Omental fat pad (tissue), 3 donors: ENCODE measurements at regions not wholly inside any gene's neighbourhood (a gene's known extent, or its start where the extent isn't known, plus 50 kb on each side); places are given as distances from the start of the nearest gene placed in this dataset.
"Not testable (repeated sequence)": the region's sequence is repeated elsewhere in the genome, so short reads cannot be mapped to it uniquely, and the experiment has no call there.

Experiments used
- ATAC-seq: fragments of 150-250 bp; one replicate; pipeline ENCODE4 v1.9.1; 2016; ENCODE audit warnings: mild to moderate bottlenecking, moderate library complexity; ENCODE audit not compliant: low FRiP score
- DNase-seq: peaks from one replicate; pipeline ENCODE4 v3.0.0-alpha.2; 2019; ENCODE audit warnings: low spot score
- TF ChIP-seq, protein P1 (sequence below), 3 donors: fragments of 450-650 bp; IDR thresholded peaks; one replicate each; pipeline ENCODE4 v1.5.1; 2016 to 2017; ENCODE audit warnings: antibody characterized with exemption in 3 of 3, mild to moderate bottlenecking in 3 of 3, moderate library complexity in 2 of 3

DNA sequence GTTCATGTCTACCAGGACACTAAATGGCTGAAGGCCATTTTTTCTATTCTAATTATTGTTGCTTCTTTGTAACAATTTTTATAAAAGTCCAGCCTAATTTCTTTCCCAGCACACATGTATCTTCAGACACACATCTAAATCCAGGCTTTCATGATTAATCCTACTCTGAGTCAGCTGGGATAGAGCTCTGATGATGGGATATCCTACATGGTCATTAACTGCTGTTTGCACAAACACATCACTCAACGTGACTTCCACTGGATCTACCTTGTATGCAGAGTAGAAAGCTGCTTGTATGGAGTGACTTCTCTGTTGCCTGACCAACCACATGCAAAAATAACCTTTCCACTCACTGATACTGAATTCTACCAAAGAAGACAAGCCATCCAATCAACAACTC is 260.9 kb downstream of the AHR start:
- no peak for ATAC-seq
- TF ChIP-seq, protein P1, sequence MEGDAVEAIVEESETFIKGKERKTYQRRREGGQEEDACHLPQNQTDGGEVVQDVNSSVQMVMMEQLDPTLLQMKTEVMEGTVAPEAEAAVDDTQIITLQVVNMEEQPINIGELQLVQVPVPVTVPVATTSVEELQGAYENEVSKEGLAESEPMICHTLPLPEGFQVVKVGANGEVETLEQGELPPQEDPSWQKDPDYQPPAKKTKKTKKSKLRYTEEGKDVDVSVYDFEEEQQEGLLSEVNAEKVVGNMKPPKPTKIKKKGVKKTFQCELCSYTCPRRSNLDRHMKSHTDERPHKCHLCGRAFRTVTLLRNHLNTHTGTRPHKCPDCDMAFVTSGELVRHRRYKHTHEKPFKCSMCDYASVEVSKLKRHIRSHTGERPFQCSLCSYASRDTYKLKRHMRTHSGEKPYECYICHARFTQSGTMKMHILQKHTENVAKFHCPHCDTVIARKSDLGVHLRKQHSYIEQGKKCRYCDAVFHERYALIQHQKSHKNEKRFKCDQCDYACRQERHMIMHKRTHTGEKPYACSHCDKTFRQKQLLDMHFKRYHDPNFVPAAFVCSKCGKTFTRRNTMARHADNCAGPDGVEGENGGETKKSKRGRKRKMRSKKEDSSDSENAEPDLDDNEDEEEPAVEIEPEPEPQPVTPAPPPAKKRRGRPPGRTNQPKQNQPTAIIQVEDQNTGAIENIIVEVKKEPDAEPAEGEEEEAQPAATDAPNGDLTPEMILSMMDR (IDR thresholded peaks at IDR 0.05): no peak
- no peak for DNase-seq

DNA sequence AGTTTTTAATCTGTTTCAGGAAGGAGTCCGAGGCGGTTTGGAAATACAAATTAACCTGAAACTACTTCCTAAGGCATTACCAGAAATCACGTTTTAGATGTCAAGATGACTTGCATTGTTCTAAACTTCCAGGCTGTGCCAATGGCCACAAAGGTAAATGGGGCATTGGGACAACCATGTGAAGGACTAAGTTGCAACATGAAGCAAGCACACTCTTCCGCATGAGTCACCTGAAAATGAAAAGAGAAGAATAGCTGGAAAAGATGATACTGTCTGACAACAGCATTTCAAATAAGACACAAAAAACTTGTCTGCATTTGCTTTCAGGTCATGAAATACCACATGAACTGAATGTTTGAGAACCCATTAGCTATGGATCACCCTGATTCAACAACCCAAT is 262.1 kb downstream of the AHR start:
- no peak for DNase-seq
- TF ChIP-seq, protein P1 (IDR thresholded peaks at IDR 0.05): no peak
- ATAC-seq: no peak

DNA sequence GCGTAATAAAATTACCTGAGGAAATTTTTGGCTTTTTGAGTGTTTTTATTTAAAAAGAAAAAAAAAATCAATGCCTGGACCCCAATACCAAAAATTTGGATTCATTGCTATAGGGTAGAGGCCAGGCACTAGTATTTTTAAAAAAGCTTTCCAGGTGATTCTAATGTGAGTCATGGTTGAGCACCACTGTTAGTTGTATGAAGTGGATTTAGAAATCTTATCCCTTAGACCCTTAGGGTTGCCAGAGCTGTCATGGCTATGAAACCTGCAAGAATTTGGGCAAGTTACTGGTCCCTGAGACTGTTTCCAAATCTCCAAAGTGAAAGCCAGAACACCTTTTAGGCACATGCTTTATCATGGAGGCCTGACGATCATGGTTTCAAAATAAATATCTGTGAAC is 262.5 kb downstream of the AHR start:
- no peak for ATAC-seq
- no peak for DNase-seq
- TF ChIP-seq, protein P1 (IDR thresholded peaks at IDR 0.05): no peak

DNA sequence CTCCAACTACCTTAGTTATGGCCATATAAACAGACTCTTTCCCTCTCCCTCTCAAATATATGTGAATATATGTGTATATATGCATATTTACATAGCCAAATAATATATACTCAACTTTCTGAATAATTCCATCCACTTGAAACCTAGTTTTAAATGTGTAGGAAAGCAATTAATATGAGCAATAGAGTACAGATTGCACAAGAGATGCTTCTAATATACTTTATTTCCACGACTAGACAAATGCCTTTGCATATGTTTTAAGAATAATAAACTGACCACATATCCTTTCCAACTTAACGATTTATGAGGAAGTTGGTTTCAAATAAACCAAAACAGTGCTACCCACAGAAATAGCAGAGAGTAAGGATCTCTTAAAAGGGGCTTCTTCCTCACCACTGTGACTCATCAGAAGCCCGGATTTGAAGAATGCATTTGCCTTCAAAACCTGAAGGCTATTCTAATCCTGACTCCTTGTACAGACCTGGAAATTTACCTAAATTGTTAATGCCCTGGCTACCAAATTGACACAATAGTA is 266.3 kb downstream of the AHR start:
- DNase-seq (no peak), ATAC-seq (no peak)
- TF ChIP-seq, protein P1 (IDR thresholded peaks at IDR 0.05): no peak

DNA sequence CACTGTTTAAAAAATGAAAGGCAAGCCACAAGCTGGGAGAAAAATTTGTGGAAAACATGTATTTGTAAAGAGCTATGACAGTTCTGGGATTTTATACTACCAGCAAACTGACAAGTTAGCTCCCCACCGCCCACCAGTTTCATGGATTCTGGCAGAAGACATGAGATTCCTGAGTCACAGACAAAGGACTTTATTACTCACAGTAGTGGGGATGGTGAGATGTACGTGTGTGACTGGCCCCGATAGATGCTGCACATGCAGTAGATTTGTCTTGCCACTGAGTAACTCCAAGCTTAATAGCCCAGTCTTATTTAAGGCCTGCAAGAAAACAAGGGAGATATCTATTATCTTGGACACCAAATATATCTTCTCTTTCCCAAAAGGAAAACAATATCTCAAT is 281.7 kb downstream of the AHR start:
- DNase-seq (no peak), ATAC-seq (peak; percentile 59)
- TF ChIP-seq, protein P1 (IDR thresholded peaks at IDR 0.05): no peak

DNA sequence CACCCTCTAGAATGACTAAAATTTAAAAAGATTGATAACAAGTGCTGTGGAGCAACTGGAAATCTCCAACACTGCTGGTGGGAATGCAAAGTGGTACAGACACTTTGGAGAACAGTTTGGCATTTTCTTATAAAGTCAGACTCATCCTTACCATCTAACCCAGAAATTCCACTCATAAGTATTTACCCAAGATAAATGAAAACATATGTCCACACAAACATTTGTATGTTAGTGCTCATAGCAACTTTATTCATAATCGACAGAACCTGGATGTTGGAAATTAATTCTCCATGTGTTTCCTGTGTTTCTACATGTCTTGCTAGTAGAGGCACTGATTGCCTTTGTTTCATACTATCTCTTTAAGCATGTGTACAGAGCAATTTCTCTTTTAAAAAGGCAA is 282.4 kb downstream of the AHR start:
- TF ChIP-seq, protein P1 (IDR thresholded peaks at IDR 0.05): no peak
- no peak for DNase-seq
- no peak for ATAC-seq

DNA sequence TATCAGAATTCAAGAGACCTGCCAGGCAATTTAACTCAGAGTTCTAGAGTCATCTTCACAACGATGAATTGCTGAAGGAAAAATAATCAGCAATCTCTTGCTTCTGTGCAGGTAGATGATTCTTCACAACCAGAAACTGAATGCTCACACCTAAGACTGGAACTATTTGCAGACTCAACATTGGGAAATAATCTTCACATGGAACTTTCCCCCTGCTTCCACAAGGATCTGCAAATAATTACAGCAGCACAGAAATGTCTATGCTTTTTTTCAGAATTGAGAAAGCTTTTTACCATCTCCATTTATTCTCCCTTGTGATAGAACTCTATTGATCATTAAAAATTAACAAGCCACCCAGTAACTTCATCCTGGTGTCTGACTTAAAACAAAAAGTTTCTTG is 282.8 kb downstream of the AHR start:
- TF ChIP-seq, protein P1 (IDR thresholded peaks at IDR 0.05): no peak

DNA sequence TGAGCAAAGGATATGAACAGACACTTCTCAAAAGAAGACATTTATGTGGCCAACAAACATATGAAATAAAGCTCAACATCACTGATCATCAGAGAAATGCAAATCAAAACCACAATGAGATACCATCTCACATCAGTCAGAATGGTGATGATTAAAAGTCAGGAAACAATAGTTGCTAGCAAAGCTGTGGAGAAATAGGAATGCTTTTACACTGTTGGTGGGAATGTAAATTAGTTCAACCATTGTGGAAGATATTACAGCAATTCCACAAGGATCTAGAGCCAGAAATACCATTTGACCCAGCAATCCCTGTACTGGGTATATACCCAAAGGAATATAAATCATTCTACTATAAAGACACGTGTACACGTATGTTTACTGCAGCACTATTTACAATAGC is 284.2 kb downstream of the AHR start:
- not testable (repeated sequence) for DNase-seq, ATAC-seq

More for the DNA sequence above, 282.8 kb downstream of the AHR start:
- ATAC-seq (no peak), DNase-seq (no peak)
